Limb (tissue), 2 donors: ENCODE measurements at regions not wholly inside any gene's neighbourhood (a gene's known extent, or its start where the extent isn't known, plus 50 kb on each side); places are given as distances from the start of the nearest gene placed in this dataset.
"Not testable (repeated sequence)": the region's sequence is repeated elsewhere in the genome, so short reads cannot be mapped to it uniquely, and the experiment has no call there.

Experiments
- DNase-seq, 2 donors: peaks; one replicate each; pipeline ENCODE4 v3.0.0-alpha.2; 2016; ENCODE audit errors: extremely low spot score in 2 of 2

GRCh38 chr12:127108360-127109215 is 1158.4 kb upstream of the TMEM132C start:
- peak; percentile 59 to 69 for DNase-seq

- DNase-seq, result no peak
These were observed 1153.0 kb upstream of the TMEM132C start for GRCh38 chr12:127113945-127114344.

- DNase-seq, result no peak
These were observed 1151.4 kb upstream of the TMEM132C start for GRCh38 chr12:127115468-127116035.

- no peak for DNase-seq
These were observed 1148.7 kb upstream of the TMEM132C start for GRCh38 chr12:127118251-127118650.

- no peak for DNase-seq
These were observed 1147.3 kb upstream of the TMEM132C start for GRCh38 chr12:127119600-127120140.

GRCh38 chr12:127120851-127121250 is 1146.1 kb upstream of the TMEM132C start:
- no peak for DNase-seq

GRCh38 chr12:127121494-127122084 is 1145.4 kb upstream of the TMEM132C start:
- no peak for DNase-seq

- no peak for DNase-seq
These were observed 1141.2 kb upstream of the TMEM132C start for GRCh38 chr12:127125607-127126259.

GRCh38 chr12:127126260-127126628 is 1140.7 kb upstream of the TMEM132C start:
- DNase-seq, result no peak

GRCh38 chr12:127127897-127128296 is 1139.1 kb upstream of the TMEM132C start:
- no peak for DNase-seq

GRCh38 chr12:127130506-127131124 is 1136.4 kb upstream of the TMEM132C start:
- no peak for DNase-seq

GRCh38 chr12:127133675-127134335 is 1133.2 kb upstream of the TMEM132C start:
- DNase-seq, result no peak

- not testable (repeated sequence) for DNase-seq
These were observed 1126.0 kb upstream of the TMEM132C start for GRCh38 chr12:127140864-127141484.

- DNase-seq, result peak in 1 of 2 donors; percentile 43
These were observed 1124.0 kb upstream of the TMEM132C start for GRCh38 chr12:127143020-127143419.

GRCh38 chr12:127144770-127145169 is 1122.2 kb upstream of the TMEM132C start:
- DNase-seq, result no peak

- no peak for DNase-seq
These were observed 1121.6 kb upstream of the TMEM132C start for GRCh38 chr12:127145241-127145928.

GRCh38 chr12:127145929-127146789 is 1120.8 kb upstream of the TMEM132C start:
- DNase-seq, result peak; percentile 90 to 93

- DNase-seq, result no peak
These were observed 1119.8 kb upstream of the TMEM132C start for GRCh38 chr12:127146991-127147718.
